Mesothelial cell of epicardium (in vitro differentiated cells): ENCODE measurements at regions not wholly inside any gene's neighbourhood (a gene's known extent, or its start where the extent isn't known, plus 50 kb on each side); places are given as distances from the start of the nearest gene placed in this dataset.

Source experiments
- DNase-seq, 2 experiments: peaks; one replicate each; pipeline ENCODE4 v3.0.0; 2021; ENCODE audit warnings: low spot score in 2 of 2; ENCODE audit not compliant: unreplicated experiment in 2 of 2
- H3K27ac Mint-ChIP-seq: 2 replicates; pipeline ENCODE4 v1.8.0; 2021; ENCODE audit warnings: mixed read lengths
- H3K27me3 Mint-ChIP-seq: 2 replicates; pipeline ENCODE4 v1.8.0; 2021; ENCODE audit warnings: low read depth, mixed read lengths
- H3K36me3 Mint-ChIP-seq: 2 replicates; pipeline ENCODE4 v1.8.0; 2021; ENCODE audit warnings: mixed read lengths
- H3K4me1 Mint-ChIP-seq: 2 replicates; pipeline ENCODE4 v1.8.0; 2021; ENCODE audit warnings: mixed read lengths
- H3K4me3 Mint-ChIP-seq: 2 replicates; pipeline ENCODE4 v1.8.0; 2021; ENCODE audit warnings: mild to moderate bottlenecking, moderate library complexity, mixed read lengths
- H3K9me3 Mint-ChIP-seq: 2 replicates; pipeline ENCODE4 v1.8.0; 2021; ENCODE audit warnings: mixed read lengths
- CTCF ChIP-seq: fragments of 200-600 bp; sonication (generic); IDR thresholded peaks from one replicate; pipeline ENCODE4 v1.5.0; 2021; ENCODE audit warnings: antibody characterized with exemption; ENCODE audit not compliant: unreplicated experiment

- Mint-ChIP-seq H3K9me3 (peaks cover 27% of the 10 kb centered on the region), H3K4me3 (no peak overlapping the region), H3K27me3 (no peaks in the 10 kb centered on the region), H3K4me1 (no peaks in the 10 kb centered on the region), H3K36me3 (no peaks in the 10 kb centered on the region), H3K27ac (no peak overlapping the region)
- TF ChIP-seq CTCF = no peak
- DNase-seq = no peak
These were observed 61.3 kb upstream of the PRRG1 start for GRCh38 chrX:37287741-37288444.

GRCh38 chrX:37291924-37292323 is 57.2 kb upstream of the PRRG1 start:
- H3K9me3 Mint-ChIP-seq = peaks cover 54% of the 10 kb centered on the region
- no peak for TF ChIP-seq CTCF
- H3K27ac Mint-ChIP-seq = no peak overlapping the region
- H3K27me3 Mint-ChIP-seq = no peaks in the 10 kb centered on the region
- no peak overlapping the region for H3K4me3 Mint-ChIP-seq
- DNase-seq = no peak
- H3K36me3 Mint-ChIP-seq = peaks cover 8% of the 10 kb centered on the region
- no peaks in the 10 kb centered on the region for H3K4me1 Mint-ChIP-seq
